GM23248 (cell line): ENCODE measurements at regions not wholly inside any gene's neighbourhood (a gene's known extent, or its start where the extent isn't known, plus 50 kb on each side); places are given as distances from the start of the nearest gene placed in this dataset.

ENCODE experiments used
- EZH2 ChIP-seq: fragments of 200-600 bp; sonication (generic); IDR thresholded peaks from 2 replicates; pipeline ENCODE4 v1.6.1; 2018; ENCODE audit warnings: antibody characterized with exemption, mild to moderate bottlenecking; ENCODE audit not compliant: insufficient read depth, poor library complexity, severe bottlenecking
- EZH2phosphoT487 ChIP-seq: fragments of 200-600 bp; sonication (generic); IDR thresholded peaks from 2 replicates; pipeline ENCODE4 v1.6.1; 2018; ENCODE audit warnings: antibody characterized with exemption, moderate library complexity, mild to moderate bottlenecking, low read depth; ENCODE audit not compliant: insufficient read depth

DNA sequence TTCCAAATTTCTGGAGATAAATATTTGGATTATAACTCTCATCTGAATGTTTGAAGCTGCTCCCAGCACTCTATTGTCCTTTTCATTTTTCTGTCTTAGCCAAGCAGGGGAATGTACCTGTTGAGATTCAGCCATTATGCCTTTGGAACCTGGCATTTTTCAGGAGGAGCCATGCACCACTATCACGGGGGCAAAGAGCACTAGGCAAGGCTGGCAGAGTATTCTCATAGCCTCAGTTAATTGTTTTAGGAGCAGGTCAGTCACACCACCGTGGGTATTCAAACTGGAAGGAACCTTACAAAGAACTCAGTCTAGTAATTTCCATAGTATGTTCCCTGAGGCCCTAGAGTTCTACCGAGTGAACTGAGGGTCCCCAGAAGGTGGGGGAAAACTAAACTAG is 348.9 kb downstream of the TMEM114 start:
- TF ChIP-seq EZH2 (no peak), EZH2phosphoT487 (no peak)
